Memory B cell (primary cell): ENCODE measurements at regions not wholly inside any gene's neighbourhood (a gene's known extent, or its start where the extent isn't known, plus 50 kb on each side); places are given as distances from the start of the nearest gene placed in this dataset.

Experiments
- ATAC-seq: fragments of 150-1000 bp; cut with Tn5 transposase; 2 replicates; pipeline ENCODE4 v1.10.0; 2021; ENCODE audit warnings: low read depth, mild to moderate bottlenecking, moderate library complexity
- DNase-seq, 2 donors: peaks; one replicate each; pipeline ENCODE4 v3.0.0; 2022; ENCODE audit warnings: low spot score in 2 of 2
- H3K27ac Mint-ChIP-seq: one replicate; pipeline ENCODE4 v1.8.0; 2022; ENCODE audit warnings: mild to moderate bottlenecking, moderate library complexity, mixed read lengths
- H3K27me3 Mint-ChIP-seq: one replicate; pipeline ENCODE4 v1.8.0; 2022; ENCODE audit warnings: mixed read lengths
- H3K36me3 Mint-ChIP-seq: one replicate; pipeline ENCODE4 v1.8.0; 2022; ENCODE audit warnings: mild to moderate bottlenecking, mixed read lengths
- H3K4me1 Mint-ChIP-seq: one replicate; pipeline ENCODE4 v1.8.0; 2022; ENCODE audit warnings: mixed read lengths
- H3K4me3 Mint-ChIP-seq: one replicate; pipeline ENCODE4 v1.8.0; 2022; ENCODE audit warnings: mild to moderate bottlenecking, moderate library complexity, mixed read lengths
- H3K9me3 Mint-ChIP-seq: one replicate; pipeline ENCODE4 v1.8.0; 2022; ENCODE audit warnings: mixed read lengths

DNA sequence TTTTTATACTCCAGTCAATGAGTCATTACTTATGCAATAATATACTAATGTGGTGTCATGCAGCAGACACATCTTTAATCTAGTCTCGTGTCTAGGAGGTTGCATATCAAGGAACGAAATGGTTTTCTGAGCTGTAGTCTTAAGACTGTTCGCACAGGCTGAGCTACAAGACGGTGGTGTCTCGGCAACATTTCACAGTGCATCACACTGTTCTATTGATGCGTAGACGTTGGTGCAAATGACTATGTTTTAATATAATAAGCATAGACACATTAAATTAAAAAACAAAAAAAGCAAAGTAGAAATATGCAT, 864.2 kb downstream of the GALR1 start:
- Mint-ChIP-seq H3K9me3 (peaks cover 2% of the 10 kb centered on the region), H3K36me3 (no peaks in the 10 kb centered on the region), H3K27ac (no peak overlapping the region), H3K27me3 (no peaks in the 10 kb centered on the region), H3K4me3 (no peak overlapping the region), H3K4me1 (no peaks in the 10 kb centered on the region)
- DNase-seq (no peak), ATAC-seq (no peak)

DNA sequence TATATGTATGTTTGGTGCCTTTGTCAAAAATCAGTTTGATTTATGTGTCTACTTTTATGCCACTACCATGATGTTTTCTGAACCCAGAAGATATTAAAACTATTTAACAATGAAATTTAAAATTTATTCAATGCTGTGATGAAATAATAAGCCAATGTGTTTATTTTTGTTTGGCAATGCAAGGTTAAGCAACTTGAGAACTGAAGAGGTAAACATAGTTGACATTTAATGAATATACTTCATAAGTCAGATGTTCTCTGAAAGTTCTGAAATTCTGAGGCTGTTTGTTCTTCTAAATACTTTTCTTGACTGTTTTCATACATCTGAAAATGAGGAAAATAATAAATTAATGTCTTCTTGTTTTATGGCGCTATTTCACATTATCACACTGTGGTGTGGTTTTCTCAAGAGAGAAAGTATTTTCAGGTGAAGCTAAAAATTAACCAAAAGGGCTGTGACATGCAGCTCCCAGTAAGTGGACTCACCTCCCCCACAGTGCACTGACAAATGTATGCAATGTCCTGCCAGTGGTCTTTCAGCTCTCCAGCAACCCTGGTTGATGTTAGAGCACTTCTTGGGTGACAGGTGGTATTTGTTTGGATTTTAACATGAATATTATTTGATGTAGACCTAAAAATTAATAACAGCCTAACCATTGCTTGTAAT, 863.6 kb upstream of the SALL3 start:
- peaks cover 2% of the 10 kb centered on the region for H3K9me3 Mint-ChIP-seq
- no peaks in the 10 kb centered on the region for H3K4me1 Mint-ChIP-seq
- H3K36me3 Mint-ChIP-seq, result no peaks in the 10 kb centered on the region
- DNase-seq (no peak), ATAC-seq (no peak)
- H3K4me3 Mint-ChIP-seq, result no peak overlapping the region
- no peak overlapping the region for H3K27ac Mint-ChIP-seq
- no peaks in the 10 kb centered on the region for H3K27me3 Mint-ChIP-seq

DNA sequence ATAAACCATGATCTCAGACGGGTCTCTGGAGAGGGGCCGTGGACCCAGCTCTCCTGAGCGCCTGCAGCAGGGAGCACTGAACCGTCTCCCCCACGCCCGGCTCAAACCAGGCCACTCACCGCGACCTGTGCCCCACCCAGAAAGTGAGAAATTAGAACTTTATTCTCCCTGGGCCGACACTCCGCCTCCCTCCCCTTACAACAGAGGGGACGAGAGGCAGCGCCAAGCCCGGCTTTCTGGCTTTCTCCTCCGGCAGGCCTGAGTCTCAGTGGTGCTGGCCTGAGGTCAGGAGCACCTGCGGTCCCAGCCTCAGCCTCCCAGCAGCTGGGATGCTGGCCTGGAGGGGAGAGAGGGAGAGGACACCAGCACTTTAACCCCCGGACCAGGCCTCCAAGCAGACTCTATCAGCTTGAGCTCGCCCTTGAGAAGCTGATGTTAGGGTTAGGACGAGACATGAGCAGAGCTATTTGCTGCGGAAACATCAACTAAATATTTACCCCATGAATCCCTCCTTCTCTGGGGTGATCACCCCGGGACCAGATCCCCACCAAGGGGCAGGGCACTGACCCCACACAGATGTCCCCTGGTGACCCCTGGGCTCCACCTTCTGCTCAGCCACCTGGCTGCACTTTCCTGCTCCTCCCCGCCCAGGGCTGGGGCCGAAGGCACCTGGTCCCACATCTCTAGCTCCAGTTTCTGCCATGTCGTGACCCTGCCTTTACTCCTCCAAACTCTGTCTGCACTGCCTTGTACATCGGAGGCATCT, 856.3 kb upstream of the SALL3 start:
- H3K4me3 Mint-ChIP-seq, result no peak overlapping the region
- no peaks in the 10 kb centered on the region for H3K27me3 Mint-ChIP-seq
- DNase-seq, result no peak
- H3K27ac Mint-ChIP-seq, result no peak overlapping the region
- H3K4me1 Mint-ChIP-seq, result peaks cover 4% of the 10 kb centered on the region
- ATAC-seq, result no peak
- no peaks in the 10 kb centered on the region for H3K36me3 Mint-ChIP-seq
- H3K9me3 Mint-ChIP-seq, result peaks cover 8% of the 10 kb centered on the region

DNA sequence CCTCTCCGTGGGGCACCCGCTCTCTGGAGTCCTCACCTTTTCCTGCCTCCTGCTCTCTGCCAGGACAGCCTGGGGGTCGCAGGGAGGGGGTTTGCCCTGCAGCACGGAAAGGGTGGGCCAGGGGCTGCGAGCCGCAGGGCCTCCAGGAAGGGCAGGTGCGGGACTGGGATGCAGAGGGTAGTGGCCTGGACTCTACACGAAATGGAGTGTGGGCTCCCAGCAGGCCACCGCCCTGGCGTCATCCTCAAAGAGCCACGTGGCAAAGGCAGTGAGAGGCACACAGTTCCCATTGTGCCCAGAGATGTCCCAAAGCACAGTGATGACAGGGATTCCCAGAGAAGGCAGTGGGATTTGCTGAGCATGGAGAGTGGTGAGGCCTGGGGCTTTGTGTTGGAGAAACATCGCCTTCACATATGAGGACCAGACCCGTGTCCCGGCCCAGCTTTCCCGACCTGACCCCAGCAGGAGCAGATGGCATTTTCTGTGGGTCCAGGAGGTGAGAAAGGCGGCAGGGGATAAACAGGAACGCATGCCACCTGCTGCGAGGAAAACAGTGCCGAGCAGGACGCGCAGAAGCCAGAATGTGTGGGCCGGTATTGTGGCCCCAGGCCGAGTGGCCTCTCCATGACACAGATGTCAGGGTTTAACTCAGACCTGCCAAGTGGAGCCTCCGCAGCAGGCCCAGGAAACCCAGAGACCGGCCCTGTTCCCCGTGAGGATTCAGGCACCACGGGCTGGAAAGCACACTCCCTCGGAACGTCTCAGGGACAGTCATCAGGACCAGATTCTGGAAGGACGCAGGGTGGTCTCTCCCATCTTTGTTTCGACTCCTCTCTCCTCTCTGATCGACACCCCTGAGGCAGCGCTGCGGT, 855.5 kb upstream of the SALL3 start:
- peaks cover 4% of the 10 kb centered on the region for H3K4me1 Mint-ChIP-seq
- no peak overlapping the region for H3K27ac Mint-ChIP-seq
- DNase-seq, result no peak
- no peak for ATAC-seq
- no peaks in the 10 kb centered on the region for H3K27me3 Mint-ChIP-seq
- peaks cover 8% of the 10 kb centered on the region for H3K9me3 Mint-ChIP-seq
- no peak overlapping the region for H3K4me3 Mint-ChIP-seq
- no peaks in the 10 kb centered on the region for H3K36me3 Mint-ChIP-seq

DNA sequence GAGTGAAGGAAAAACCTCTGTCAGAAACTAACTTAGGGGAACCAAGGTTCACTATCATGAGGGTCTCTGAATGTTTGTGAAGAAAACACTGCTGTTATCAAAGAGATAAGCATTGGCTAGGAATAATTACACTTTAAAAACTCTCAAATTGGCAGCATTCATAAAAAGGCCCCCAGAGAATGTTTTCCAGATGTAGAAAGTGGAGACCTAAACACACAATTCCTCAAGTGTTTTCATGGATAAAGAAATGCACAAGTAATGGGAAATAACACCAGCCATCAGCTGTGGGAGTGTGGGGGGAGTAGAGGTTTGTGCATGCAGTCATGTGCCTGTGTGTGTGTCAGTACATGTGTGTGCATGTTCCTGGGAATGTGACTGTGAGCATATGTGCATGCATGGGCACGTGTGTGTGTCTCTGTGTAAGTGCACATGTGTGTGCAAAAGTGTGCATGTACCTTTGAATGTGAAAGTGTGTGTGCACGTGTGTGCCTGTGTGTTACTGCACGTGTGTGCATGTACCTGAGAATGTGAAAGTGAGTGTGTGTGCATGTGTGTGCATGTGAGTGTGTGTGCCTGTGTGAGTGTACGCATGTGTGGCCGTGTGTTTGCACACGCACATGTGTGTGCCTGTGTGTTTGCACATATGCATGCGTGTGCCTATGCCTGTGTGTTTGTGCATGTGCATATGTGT, 854.3 kb upstream of the SALL3 start:
- peaks cover 8% of the 10 kb centered on the region for H3K9me3 Mint-ChIP-seq
- H3K27ac Mint-ChIP-seq, result no peak overlapping the region
- H3K4me1 Mint-ChIP-seq, result peaks cover 4% of the 10 kb centered on the region
- no peak for ATAC-seq
- peaks cover 2% of the 10 kb centered on the region for H3K27me3 Mint-ChIP-seq
- no peak overlapping the region for H3K4me3 Mint-ChIP-seq
- H3K36me3 Mint-ChIP-seq, result no peaks in the 10 kb centered on the region
- no peak for DNase-seq

DNA sequence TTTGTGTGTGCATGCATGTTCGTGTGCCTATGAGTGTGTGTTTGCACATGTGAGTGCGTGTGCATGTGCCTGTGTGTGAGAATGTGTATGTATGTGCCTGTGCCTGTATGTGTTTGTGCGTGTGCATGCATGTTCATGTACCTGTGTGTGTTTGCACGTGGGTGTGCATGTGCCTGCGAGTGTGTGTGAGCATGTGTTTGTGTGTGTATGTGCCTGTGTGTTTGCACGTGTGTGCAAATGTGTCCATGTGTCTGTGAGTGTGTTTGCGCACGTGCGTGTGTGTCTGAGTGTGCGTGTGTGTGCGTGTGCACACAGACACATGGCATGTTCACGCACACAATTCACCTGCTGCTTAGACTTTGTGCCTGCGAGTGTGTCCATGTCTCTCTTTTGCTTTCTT, 853.5 kb upstream of the SALL3 start:
- Mint-ChIP-seq H3K27me3 (peaks cover 3% of the 10 kb centered on the region), H3K9me3 (peaks cover 8% of the 10 kb centered on the region), H3K4me1 (peaks cover 4% of the 10 kb centered on the region), H3K36me3 (no peaks in the 10 kb centered on the region), H3K27ac (no peak overlapping the region), H3K4me3 (no peak overlapping the region)
- no peak for ATAC-seq
- DNase-seq, result no peak

DNA sequence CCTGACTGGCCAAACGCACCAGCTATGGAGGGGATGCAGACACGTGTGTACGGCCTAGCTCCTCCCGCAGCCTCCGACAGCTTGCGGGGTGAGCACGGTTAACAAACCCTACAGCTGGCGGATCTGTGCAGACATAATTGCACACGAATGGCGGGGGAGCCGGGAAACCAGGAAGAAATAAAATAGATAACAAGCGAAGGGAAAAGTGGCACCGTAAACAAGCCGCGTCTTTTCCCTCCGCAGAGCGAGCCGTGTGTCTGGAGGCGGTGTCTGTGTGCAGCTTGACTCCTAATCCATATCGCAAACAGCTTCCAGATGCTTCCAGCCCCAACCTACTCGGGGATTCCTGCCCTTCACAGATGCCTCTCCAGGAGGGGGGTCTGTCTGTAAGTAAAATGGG, 853.1 kb upstream of the SALL3 start:
- DNase-seq (no peak), ATAC-seq (no peak)
- Mint-ChIP-seq H3K27me3 (peaks cover 3% of the 10 kb centered on the region), H3K27ac (no peak overlapping the region), H3K9me3 (peaks cover 8% of the 10 kb centered on the region), H3K4me1 (peaks cover 4% of the 10 kb centered on the region), H3K4me3 (no peak overlapping the region), H3K36me3 (no peaks in the 10 kb centered on the region)

DNA sequence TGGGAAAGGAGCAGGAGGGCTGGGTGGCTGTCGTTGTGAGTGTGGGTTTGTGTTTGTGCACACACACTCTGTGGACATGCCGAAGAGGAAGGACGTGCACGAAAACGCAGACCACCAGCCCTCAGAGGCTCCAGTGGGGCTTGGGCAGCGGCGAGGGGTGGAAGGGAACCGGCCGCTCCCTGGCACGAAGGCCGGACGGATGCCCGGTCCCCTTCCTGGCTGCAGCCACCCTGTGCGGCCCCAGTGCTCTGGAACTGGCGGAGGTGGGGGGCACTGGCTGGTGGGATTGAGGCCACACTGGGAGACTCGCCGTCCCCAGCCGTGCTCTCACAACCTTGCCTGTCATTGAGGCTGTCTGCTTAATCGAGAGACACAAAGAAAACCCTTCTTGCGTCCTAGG, 852.6 kb upstream of the SALL3 start:
- DNase-seq, result no peak
- peaks cover 3% of the 10 kb centered on the region for H3K27me3 Mint-ChIP-seq
- no peak overlapping the region for H3K4me3 Mint-ChIP-seq
- H3K9me3 Mint-ChIP-seq, result peaks cover 8% of the 10 kb centered on the region
- no peaks in the 10 kb centered on the region for H3K36me3 Mint-ChIP-seq
- no peak overlapping the region for H3K27ac Mint-ChIP-seq
- peaks cover 4% of the 10 kb centered on the region for H3K4me1 Mint-ChIP-seq
- no peak for ATAC-seq

DNA sequence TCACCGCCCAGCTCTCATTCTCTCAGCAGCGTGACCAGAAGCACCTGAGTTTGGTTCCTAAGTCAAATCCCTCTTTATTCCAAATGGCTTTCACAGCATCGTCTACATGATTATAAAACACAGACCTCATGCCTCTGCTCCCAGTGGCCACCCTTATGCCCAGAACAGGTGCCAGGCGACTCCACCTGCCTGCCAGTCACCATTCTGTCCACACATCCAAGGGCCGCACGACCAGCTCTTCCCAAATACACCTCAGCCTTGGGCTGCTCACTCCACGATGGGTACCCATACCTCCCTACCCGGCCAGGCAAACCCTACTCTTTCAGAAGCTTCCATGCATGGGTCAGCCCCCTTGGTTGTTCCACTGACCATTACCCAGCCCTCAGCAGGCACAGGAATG, 851.6 kb upstream of the SALL3 start:
- Mint-ChIP-seq H3K36me3 (no peaks in the 10 kb centered on the region), H3K9me3 (peaks cover 8% of the 10 kb centered on the region), H3K27me3 (peaks cover 3% of the 10 kb centered on the region), H3K4me1 (peaks cover 4% of the 10 kb centered on the region), H3K4me3 (no peak overlapping the region), H3K27ac (no peak overlapping the region)
- no peak for ATAC-seq
- no peak for DNase-seq

DNA sequence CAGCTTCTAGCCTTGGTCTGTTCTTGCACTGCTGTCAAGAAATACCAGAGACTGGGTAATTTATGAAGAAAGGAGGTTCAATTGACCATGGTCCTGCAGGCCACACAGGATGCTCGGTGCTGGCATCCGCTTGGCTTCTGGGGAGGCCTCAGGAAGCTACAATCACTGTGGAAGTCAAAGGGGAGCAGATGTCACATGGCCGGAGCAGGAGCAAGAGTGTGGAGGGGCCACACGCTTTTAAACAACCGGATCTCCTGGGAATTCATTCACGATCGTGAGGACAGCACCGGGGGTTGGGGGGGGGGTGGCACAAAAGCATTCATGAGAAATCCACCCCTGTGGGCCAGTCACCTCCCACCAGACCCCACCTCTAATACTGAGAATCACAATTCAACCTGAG, 850.4 kb upstream of the SALL3 start:
- Mint-ChIP-seq H3K36me3 (no peaks in the 10 kb centered on the region), H3K9me3 (peaks cover 8% of the 10 kb centered on the region), H3K4me1 (peaks cover 4% of the 10 kb centered on the region), H3K27me3 (peaks cover 3% of the 10 kb centered on the region), H3K27ac (no peak overlapping the region), H3K4me3 (no peak overlapping the region)
- DNase-seq, result no peak
- ATAC-seq, result no peak

DNA sequence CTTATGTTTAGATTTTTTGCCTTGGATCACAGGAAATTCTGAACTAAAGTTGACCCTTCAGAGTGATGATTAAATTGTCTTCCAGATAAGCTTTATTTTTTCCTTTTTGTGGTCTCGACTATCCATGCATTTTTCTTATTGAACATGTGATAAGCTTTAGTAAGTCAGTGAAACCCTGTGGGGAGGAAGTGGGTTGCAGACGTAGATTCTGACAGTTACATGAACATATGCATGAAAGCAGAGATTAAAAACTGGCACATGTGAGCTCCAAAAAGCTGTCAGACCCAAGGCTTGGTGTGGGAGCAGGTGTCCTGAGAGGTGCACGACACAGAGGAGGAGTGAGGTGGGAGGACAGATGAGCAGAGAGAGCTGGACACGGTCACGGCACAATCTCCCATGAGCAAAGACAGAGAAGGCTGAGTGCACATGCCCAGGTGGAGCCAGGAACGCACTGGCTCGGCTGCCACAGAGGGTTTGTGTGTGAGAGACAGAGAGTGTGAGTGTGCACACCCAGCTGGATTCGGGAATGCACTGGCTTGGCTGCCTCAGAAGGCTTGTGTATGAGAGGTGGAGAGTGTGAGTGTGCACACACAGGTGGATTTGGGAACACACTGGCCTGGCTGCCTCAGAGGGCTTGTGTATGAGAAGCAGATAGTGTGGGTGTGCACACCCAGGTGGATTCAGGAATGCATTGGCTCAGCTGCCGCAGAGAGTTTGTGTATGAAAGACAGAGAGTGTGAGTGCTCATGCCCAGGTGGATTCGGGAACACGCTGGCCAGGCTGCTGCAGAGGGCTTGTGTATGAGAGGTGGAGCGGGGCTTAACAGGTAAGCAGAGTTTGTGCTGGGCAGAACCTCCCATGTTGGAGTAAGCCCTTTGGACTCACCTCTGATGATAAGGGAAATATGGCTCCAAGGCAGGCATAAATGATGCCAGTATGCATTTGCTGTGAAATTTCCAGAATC, 849.1 kb upstream of the SALL3 start:
- ATAC-seq, result no peak
- no peak for DNase-seq
- peaks cover 3% of the 10 kb centered on the region for H3K27me3 Mint-ChIP-seq
- H3K4me1 Mint-ChIP-seq, result peaks cover 4% of the 10 kb centered on the region
- no peaks in the 10 kb centered on the region for H3K36me3 Mint-ChIP-seq
- H3K27ac Mint-ChIP-seq, result no peak overlapping the region
- no peak overlapping the region for H3K4me3 Mint-ChIP-seq
- H3K9me3 Mint-ChIP-seq, result peaks cover 7% of the 10 kb centered on the region

DNA sequence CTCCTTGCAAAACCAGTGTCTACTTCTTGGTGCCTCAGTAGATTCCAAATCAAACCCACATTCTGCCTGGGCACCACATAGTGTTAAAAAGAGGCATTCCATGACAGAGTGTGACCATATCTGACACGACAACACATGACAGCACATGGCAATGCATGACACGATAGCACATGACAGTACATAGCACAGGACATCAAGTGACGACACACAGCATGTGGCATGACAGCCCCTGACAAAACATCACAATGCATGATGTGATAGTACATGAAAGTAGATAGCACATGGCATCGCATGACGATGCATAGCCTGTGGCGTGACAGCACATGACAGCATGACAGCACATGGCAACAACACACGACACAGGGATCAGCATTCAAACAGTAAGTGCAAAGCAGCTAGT, 845.9 kb upstream of the SALL3 start:
- H3K27me3 Mint-ChIP-seq, result peaks cover 6% of the 10 kb centered on the region
- no peaks in the 10 kb centered on the region for H3K4me1 Mint-ChIP-seq
- no peaks in the 10 kb centered on the region for H3K36me3 Mint-ChIP-seq
- H3K27ac Mint-ChIP-seq, result no peak overlapping the region
- no peaks in the 10 kb centered on the region for H3K9me3 Mint-ChIP-seq
- no peak for ATAC-seq
- DNase-seq, result no peak
- no peak overlapping the region for H3K4me3 Mint-ChIP-seq

DNA sequence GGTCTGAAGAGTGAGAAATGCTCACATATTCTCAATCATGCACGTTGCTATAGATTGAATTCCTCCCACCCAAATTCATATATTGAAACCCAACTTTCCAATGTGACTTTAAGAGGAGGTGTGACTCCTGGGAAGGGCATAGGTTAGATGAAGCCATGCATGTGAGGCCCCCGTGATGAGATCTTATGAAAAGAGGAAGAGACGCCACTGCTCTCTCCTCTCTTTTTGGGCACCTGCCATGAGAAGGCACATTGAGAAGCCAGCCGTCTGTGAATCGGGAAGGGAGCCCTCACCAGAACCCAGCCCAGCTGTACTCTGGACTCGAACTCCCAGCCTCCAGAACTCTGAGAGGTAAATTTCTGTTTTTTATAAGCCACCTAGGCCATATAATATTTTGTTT, 842.6 kb upstream of the SALL3 start:
- H3K27ac Mint-ChIP-seq, result no peak overlapping the region

More for the DNA sequence above, 842.6 kb upstream of the SALL3 start:
- Mint-ChIP-seq H3K4me3 (no peak overlapping the region), H3K9me3 (no peaks in the 10 kb centered on the region), H3K36me3 (no peaks in the 10 kb centered on the region), H3K4me1 (no peaks in the 10 kb centered on the region), H3K27me3 (peaks cover 3% of the 10 kb centered on the region)
- no peak for DNase-seq
- ATAC-seq, result no peak
